H1 (cell line): ENCODE measurements at regions not wholly inside any gene's neighbourhood (a gene's known extent, or its start where the extent isn't known, plus 50 kb on each side); places are given as distances from the start of the nearest gene placed in this dataset.

ENCODE experiments used
- CTCF ChIA-PET: fragments of 300-600 bp; sonication (Branson Sonifier 250); formaldehyde crosslinking; loops from one replicate; lab custom pipeline; 2021; ENCODE audit not compliant: partially characterized antibody; lab: Charles Lee
- POLR2A ChIA-PET: fragments of 300-600 bp; sonication (Branson Sonifier 250); formaldehyde crosslinking; loops from one replicate; lab custom pipeline; 2021; ENCODE audit warnings: inconsistent platforms; ENCODE audit not compliant: partially characterized antibody; lab: Charles Lee
- DNase-seq, 2 experiments: peaks; one replicate each; pipeline versions ENCODE4 v3.0.0 to v3.0.0-alpha.2; 2010 to 2022; ENCODE audit warnings: low spot score in 2 of 2, low read depth in 1 of 2, mixed read lengths in 1 of 2
- FAIRE-seq: peaks from 2 replicates; lab custom pipeline; 2011; peaks lifted over from hg19 to GRCh38; lab: Jason Lieb, UNC
- H2AFZ ChIP-seq: 2 replicates; pipeline ENCODE4 v1.8.1; 2012; ENCODE audit warnings: low read length, inconsistent platforms
- H2AK5ac ChIP-seq: 2 replicates; pipeline ENCODE4 v1.6.1; 2013; ENCODE audit warnings: low read depth, low read length
- H2BK120ac ChIP-seq: replicated peaks from 2 replicates; pipeline ENCODE3; 2013; ENCODE audit warnings: low read depth, low read length, inconsistent platforms
- H2BK12ac ChIP-seq: 2 replicates; pipeline ENCODE4 v1.6.1; 2013; ENCODE audit warnings: low read depth, low read length
- H2BK15ac ChIP-seq: 2 replicates; pipeline ENCODE4 v1.6.1; 2013; ENCODE audit warnings: low read length
- H2BK20ac ChIP-seq: 2 replicates; pipeline ENCODE4 v1.6.1; 2013; ENCODE audit warnings: low read length
- H2BK5ac ChIP-seq: 2 replicates; pipeline ENCODE4 v1.6.1; 2013; ENCODE audit warnings: low read depth, low read length
- H3K14ac ChIP-seq: 2 replicates; pipeline ENCODE4 v1.6.1; 2013; ENCODE audit warnings: inconsistent platforms; ENCODE audit not compliant: insufficient read length
- H3K18ac ChIP-seq: 2 replicates; pipeline ENCODE4 v1.6.1; 2013; ENCODE audit warnings: low read length; ENCODE audit errors: extremely low read depth
- H3K23ac ChIP-seq: 2 replicates; pipeline ENCODE4 v1.6.1; 2013; ENCODE audit warnings: inconsistent platforms; ENCODE audit not compliant: insufficient read length
- H3K23me2 ChIP-seq: 2 replicates; pipeline ENCODE4 v1.6.1; 2013; ENCODE audit warnings: low read depth, low read length
- H3K27ac ChIP-seq: 2 replicates; pipeline ENCODE4 v1.6.1; 2011; ENCODE audit warnings: low read depth, low read length, inconsistent platforms
- H3K27me3 ChIP-seq, 4 experiments: replicated peaks in 1 of 4; 1 replicate in 1 of 4; 2 replicates in 3 of 4; pipeline versions ENCODE4 v1.6.1 to v1.8.1; 2011 to 2013; ENCODE audit warnings: low read length in 3 of 4, mild to moderate bottlenecking in 3 of 4, inconsistent platforms in 2 of 4, mixed read lengths in 2 of 4, moderate library complexity in 1 of 4; ENCODE audit not compliant: control insufficient read depth in 3 of 4, insufficient read depth in 3 of 4; ENCODE audit errors: extremely low read depth in 1 of 4
- H3K36me3 ChIP-seq, 4 experiments: 2 replicates each; pipeline versions ENCODE4 v1.6.1 to v1.8.1; 2011 to 2013; ENCODE audit warnings: mild to moderate bottlenecking in 4 of 4, low read length in 3 of 4, moderate library complexity in 2 of 4, control low read depth in 1 of 4, inconsistent platforms in 1 of 4; ENCODE audit not compliant: insufficient read depth in 4 of 4, control insufficient read depth in 2 of 4
- H3K4ac ChIP-seq: replicated peaks from 2 replicates; pipeline ENCODE3; 2013; ENCODE audit warnings: low read length, low read depth, mixed read lengths, inconsistent platforms; ENCODE audit not compliant: insufficient read length
- H3K4me1 ChIP-seq, 4 experiments: replicated peaks in 1 of 4; 1 replicate in 1 of 4; 2 replicates in 3 of 4; pipeline versions ENCODE4 v1.6.1 to v1.8.1; 2011 to 2013; ENCODE audit warnings: low read length in 3 of 4, inconsistent platforms in 2 of 4, mixed read lengths in 1 of 4; ENCODE audit not compliant: insufficient read depth in 4 of 4, control insufficient read depth in 3 of 4
- H3K4me2 ChIP-seq, 2 experiments: 2 replicates each; pipeline versions ENCODE4 v1.6.1 to v1.8.1; 2011 to 2013; ENCODE audit warnings: low read depth in 2 of 2, low read length in 2 of 2, control low read depth in 1 of 2, inconsistent platforms in 1 of 2, mild to moderate bottlenecking in 1 of 2; ENCODE audit not compliant: insufficient read depth in 1 of 2
- H3K4me3 ChIP-seq, 4 experiments: fragments of 200-600, 300-600 bp in 1 of 4; sonication (generic), shearing (Covaris generic), sonication (Bioruptor Twin) in 1 of 4; 2 replicates each; pipeline versions ENCODE4 v1.5.1 to v1.8.1; 2011 to 2016; ENCODE audit warnings: low read length in 4 of 4, low read depth in 3 of 4, control low read depth in 2 of 4, inconsistent platforms in 2 of 4, mild to moderate bottlenecking in 2 of 4, mixed read lengths in 1 of 4, moderate library complexity in 1 of 4; ENCODE audit not compliant: insufficient read depth in 2 of 4; ENCODE audit errors: extremely low read depth in 1 of 4
- H3K56ac ChIP-seq: replicated peaks from 2 replicates; pipeline ENCODE3; 2013; ENCODE audit warnings: low read depth, mild to moderate bottlenecking, mixed read lengths, low read length, inconsistent platforms; ENCODE audit not compliant: insufficient read length
- H3K79me1 ChIP-seq: 2 replicates; pipeline ENCODE4 v1.6.1; 2013; ENCODE audit warnings: low read depth, low read length, control low read depth
- H3K79me2 ChIP-seq, 2 experiments: 2 replicates each; pipeline versions ENCODE4 v1.6.1 to v1.8.1; 2012 to 2013; ENCODE audit warnings: low read length in 2 of 2, mild to moderate bottlenecking in 2 of 2, inconsistent platforms in 1 of 2; ENCODE audit not compliant: insufficient read depth in 2 of 2, control insufficient read depth in 1 of 2
- H3K9ac ChIP-seq, 4 experiments: replicated peaks in 1 of 4; 1 replicate in 1 of 4; 2 replicates in 3 of 4; pipeline versions ENCODE4 v1.6.1 to v1.8.1; 2011 to 2013; ENCODE audit warnings: low read depth in 3 of 4, low read length in 3 of 4, control low read depth in 2 of 4, mild to moderate bottlenecking in 2 of 4, moderate library complexity in 2 of 4, inconsistent platforms in 1 of 4; ENCODE audit errors: extremely low read depth in 1 of 4
- H3K9me3 ChIP-seq, 2 experiments: 2 replicates each; pipeline versions ENCODE4 v1.6.1 to v1.8.1; 2012 to 2013; ENCODE audit warnings: mild to moderate bottlenecking in 2 of 2, moderate library complexity in 2 of 2, control low read depth in 1 of 2, inconsistent platforms in 1 of 2, low read depth in 1 of 2, low read length in 1 of 2, mixed read lengths in 1 of 2; ENCODE audit not compliant: insufficient read depth in 2 of 2
- H4K20me1 ChIP-seq, 2 experiments: replicated peaks in 1 of 2; 2 replicates each; pipeline versions ENCODE3 to v1.8.1; 2011 to 2013; ENCODE audit warnings: inconsistent platforms in 2 of 2, low read length in 2 of 2, mild to moderate bottlenecking in 1 of 2; ENCODE audit not compliant: insufficient read depth in 2 of 2, control insufficient read depth in 1 of 2
- H4K5ac ChIP-seq: 2 replicates; pipeline ENCODE4 v1.6.1; 2013; ENCODE audit warnings: low read length, low read depth, mixed read lengths, inconsistent platforms; ENCODE audit not compliant: insufficient read length
- H4K8ac ChIP-seq: 2 replicates; pipeline ENCODE4 v1.8.0; 2013; ENCODE audit warnings: mild to moderate bottlenecking, moderate library complexity, low read length, inconsistent platforms; ENCODE audit not compliant: insufficient read depth; ENCODE audit errors: extremely low read depth
- H4K91ac ChIP-seq: replicated peaks from 2 replicates; pipeline ENCODE3; 2013; ENCODE audit warnings: low read length, mixed read lengths, inconsistent platforms; ENCODE audit not compliant: insufficient read length
- ATF2 ChIP-seq: IDR thresholded peaks from 2 replicates; pipeline ENCODE4 v1.6.1; 2012; ENCODE audit warnings: low read length, inconsistent platforms
- BRCA1 ChIP-seq: IDR thresholded peaks from 2 replicates; pipeline ENCODE4 v1.6.1; 2012; ENCODE audit warnings: low read depth, low read length, improper control_type of control experiment
- CREB1 ChIP-seq: IDR thresholded peaks from 2 replicates; pipeline ENCODE4 v1.6.1; 2012; ENCODE audit warnings: inconsistent platforms
- EZH2 ChIP-seq: fragments of 200-600 bp; sonication (generic); IDR thresholded peaks from 2 replicates; pipeline ENCODE4 v1.7.1; 2012; ENCODE audit warnings: low read depth, mild to moderate bottlenecking, moderate library complexity, low read length, inconsistent platforms; ENCODE audit not compliant: severe bottlenecking
- NANOG ChIP-seq: IDR thresholded peaks from 2 replicates; pipeline ENCODE4 v1.6.1; 2011; ENCODE audit warnings: low read length, low read depth, mild to moderate bottlenecking, inconsistent platforms; ENCODE audit not compliant: insufficient read depth, poor library complexity, severe bottlenecking
- RAD21 ChIP-seq, 2 experiments: IDR thresholded peaks in 1 of 2; conservative IDR thresholded peaks in 1 of 2; 2 replicates each; pipeline ENCODE4 v1.6.1; 2011; ENCODE audit warnings: low read depth in 2 of 2, low read length in 2 of 2, improper control_type of control experiment in 1 of 2, inconsistent platforms in 1 of 2, mild to moderate bottlenecking in 1 of 2, moderate library complexity in 1 of 2
- RFX5 ChIP-seq: IDR thresholded peaks from 2 replicates; pipeline ENCODE4 v1.6.1; 2011; ENCODE audit warnings: low read depth, low read length, improper control_type of control experiment, borderline replicate concordance
- SP1 ChIP-seq: IDR thresholded peaks from 2 replicates; pipeline ENCODE4 v1.6.1; 2011; ENCODE audit warnings: low read depth, low read length
- SP2 ChIP-seq: IDR thresholded peaks from 2 replicates; pipeline ENCODE4 v1.6.1; 2012; ENCODE audit warnings: mild to moderate bottlenecking, low read length, inconsistent platforms
- SP4 ChIP-seq: IDR thresholded peaks from 2 replicates; pipeline ENCODE4 v1.6.1; 2012; ENCODE audit warnings: low read length, inconsistent platforms
- SRF ChIP-seq: IDR thresholded peaks from 2 replicates; pipeline ENCODE4 v1.6.1; 2011; ENCODE audit warnings: mild to moderate bottlenecking, low read depth, low read length, moderate library complexity
- TAF7 ChIP-seq: optimal IDR thresholded peaks from 2 replicates; pipeline ENCODE3; 2011; ENCODE audit warnings: low read depth, mild to moderate bottlenecking, inconsistent platforms, low read length, moderate library complexity, borderline replicate concordance
- TEAD4 ChIP-seq: IDR thresholded peaks from 2 replicates; pipeline ENCODE4 v1.6.1; 2012; ENCODE audit warnings: low read depth, low read length, inconsistent platforms, mixed read lengths
- ZNF274 ChIP-seq: IDR thresholded peaks from 2 replicates; pipeline ENCODE4 v1.7.0; 2012; ENCODE audit warnings: low read length, borderline replicate concordance; ENCODE audit errors: extremely low read depth
- WGBS, 2 experiments: shearing (Covaris generic) in 1 of 2; methylation state at CpG; one replicate each; pipeline versions ENCODE4 v1.1.6 to v1.1.7; 2013 to 2015; ENCODE audit warnings: low lambda C conversion rate in 2 of 2, mixed read lengths in 2 of 2, inconsistent platforms in 1 of 2, low coverage in 1 of 2, missing lambda C conversion rate in 1 of 2; ENCODE audit not compliant: insufficient replicate concordance in 2 of 2, insufficient coverage in 1 of 2, insufficient read length in 1 of 2; ENCODE audit errors: extremely low coverage in 1 of 2, missing lambda C conversion rate in 1 of 2; 5-methylcytosine and 5-hydroxymethylcytosine counted together

GRCh38 chr12:46970636-46971035 lies 108.8 kb upstream of the PCED1B start:
- Histone ChIP-seq H4K8ac (no peak overlapping the region), H4K20me1 (no peaks in the 10 kb centered on the region), H3K4me3 (no peak overlapping the region), H3K27me3 (no peaks in the 10 kb centered on the region), H3K18ac (no peak overlapping the region), H3K23ac (no peak overlapping the region), H2BK12ac (no peak overlapping the region), H4K5ac (no peak overlapping the region), H4K91ac (no peak overlapping the region), H3K79me1 (no peaks in the 10 kb centered on the region), H3K23me2 (no peaks in the 10 kb centered on the region), H2AK5ac (no peak overlapping the region), H3K4me1 (peaks cover 0 to 3% (median 0%) of the 10 kb centered on the region in 4 experiments; a peak in 2 of 7 replicates), H2BK20ac (no peak overlapping the region), H3K56ac (no peak overlapping the region), H2BK120ac (no peak overlapping the region), H3K27ac (no peak overlapping the region), H3K14ac (no peak overlapping the region), H2AFZ (no peak overlapping the region), H3K4ac (no peak overlapping the region), H2BK5ac (no peak overlapping the region), H3K9me3 (no peaks in the 10 kb centered on the region; a peak in 1 of 4 replicates), H3K9ac (no peak overlapping the region), H2BK15ac (no peak overlapping the region), H3K79me2 (no peaks in the 10 kb centered on the region), H3K4me2 (no peak overlapping the region), H3K36me3 (no peaks in the 10 kb centered on the region)
- WGBS, 2 experiments: 94% methylated on average over 5 of the region's 5 CpGs; no CpG with 5 or more reads in 1 of the 2 experiments
- DNase-seq: no peak
- POLR2A ChIA-PET: no interaction called here
- CTCF ChIA-PET: no interaction called here
- no peak for FAIRE-seq
- TF ChIP-seq SRF (no peak), NANOG (no peak), SP1 (no peak), BRCA1 (no peak), EZH2 (no peak), TAF7 (no peak), RFX5 (no peak), SP2 (no peak), CREB1 (no peak), SP4 (no peak), TEAD4 (no peak), ATF2 (no peak), ZNF274 (no peak), RAD21 (IDR thresholded peaks at IDR 0.05 in 1 of 2, conservative IDR thresholded peaks at IDR 0.05 in 1 of 2; ENCODE audit: low read depth in 2 of 2, low read length in 2 of 2) (no peak)
